Spleen (tissue), 7 donors: ENCODE measurements at regions not wholly inside any gene's neighbourhood (a gene's known extent, or its start where the extent isn't known, plus 50 kb on each side); places are given as distances from the start of the nearest gene placed in this dataset.

Experiments used
- POLR2A ChIP-seq, 3 donors: fragments of 450-650 bp; IDR thresholded peaks; one replicate each; pipeline ENCODE4 v1.5.1; 2017; ENCODE audit warnings: antibody characterized with exemption in 3 of 3, mild to moderate bottlenecking in 1 of 3
- TF ChIP-seq, protein P1 (sequence below), 11 experiments: fragments of 200-600 bp in 7 of 11; fragments of 450-650 bp in 4 of 11; sonication (generic) in 4 of 11; IDR thresholded peaks in 8 of 11; conservative IDR thresholded peaks in 3 of 11; 1 replicate in 7 of 11; 2 replicates in 4 of 11; pipeline versions ENCODE4 v1.4.0 to v1.8.0; 2016 to 2021; ENCODE audit warnings: antibody characterized with exemption in 11 of 11, inconsistent platforms in 4 of 11, mild to moderate bottlenecking in 1 of 11
- donor health status: DM: no; HTN: no; CAD: no; lungs with moderate emphysema.
- donor health status: DM: no; HTN: no; CAD: no.
- donor health status: DM: no; HTN: no; CAD: no.

DNA sequence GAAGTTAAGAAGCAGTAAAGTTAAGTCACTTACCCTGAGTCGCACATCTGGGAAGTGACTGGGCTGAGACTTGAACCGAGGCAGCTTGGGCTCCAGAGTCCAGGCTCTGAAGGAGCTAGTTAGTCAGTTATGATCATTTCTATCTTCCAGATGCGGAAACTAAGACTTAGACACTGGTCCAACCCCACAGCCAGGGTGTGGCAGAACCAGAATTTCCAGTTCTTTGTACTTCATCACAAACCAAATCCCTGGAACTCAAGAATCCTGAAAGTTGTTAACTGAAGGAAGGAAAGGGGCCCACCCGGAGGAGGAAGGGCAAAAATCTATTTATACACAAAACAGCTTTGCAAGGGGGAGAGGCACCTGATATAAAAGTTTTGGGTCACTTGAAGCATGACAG is 389.9 kb downstream of the SHQ1 start:
- TF ChIP-seq, protein P1, sequence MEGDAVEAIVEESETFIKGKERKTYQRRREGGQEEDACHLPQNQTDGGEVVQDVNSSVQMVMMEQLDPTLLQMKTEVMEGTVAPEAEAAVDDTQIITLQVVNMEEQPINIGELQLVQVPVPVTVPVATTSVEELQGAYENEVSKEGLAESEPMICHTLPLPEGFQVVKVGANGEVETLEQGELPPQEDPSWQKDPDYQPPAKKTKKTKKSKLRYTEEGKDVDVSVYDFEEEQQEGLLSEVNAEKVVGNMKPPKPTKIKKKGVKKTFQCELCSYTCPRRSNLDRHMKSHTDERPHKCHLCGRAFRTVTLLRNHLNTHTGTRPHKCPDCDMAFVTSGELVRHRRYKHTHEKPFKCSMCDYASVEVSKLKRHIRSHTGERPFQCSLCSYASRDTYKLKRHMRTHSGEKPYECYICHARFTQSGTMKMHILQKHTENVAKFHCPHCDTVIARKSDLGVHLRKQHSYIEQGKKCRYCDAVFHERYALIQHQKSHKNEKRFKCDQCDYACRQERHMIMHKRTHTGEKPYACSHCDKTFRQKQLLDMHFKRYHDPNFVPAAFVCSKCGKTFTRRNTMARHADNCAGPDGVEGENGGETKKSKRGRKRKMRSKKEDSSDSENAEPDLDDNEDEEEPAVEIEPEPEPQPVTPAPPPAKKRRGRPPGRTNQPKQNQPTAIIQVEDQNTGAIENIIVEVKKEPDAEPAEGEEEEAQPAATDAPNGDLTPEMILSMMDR (IDR thresholded peaks at IDR 0.05 in 8 of 11, conservative IDR thresholded peaks at IDR 0.05 in 3 of 11): no peak
- no peak for TF ChIP-seq POLR2A (IDR thresholded peaks at IDR 0.05)
